Fibroblast of gingiva (primary cell): ENCODE measurements at regions not wholly inside any gene's neighbourhood (a gene's known extent, or its start where the extent isn't known, plus 50 kb on each side); places are given as distances from the start of the nearest gene placed in this dataset.
A peak's percentile ranks its signal among the peaks of the same experiment; 100 is the strongest.

Experiments used
- DNase-seq: peaks from one replicate; pipeline ENCODE4 v3.0.0-alpha.2; 2011; ENCODE audit warnings: low read depth

GRCh38 chr2:12317286-12317685 lies 399.4 kb upstream of the TRIB2 start:
- no peak for DNase-seq

- DNase-seq, result peak; percentile 85
Measured at GRCh38 chr2:12317814-12318426, 398.8 kb upstream of the TRIB2 start.

- no peak for DNase-seq
Measured at GRCh38 chr2:12318427-12319057, 398.2 kb upstream of the TRIB2 start.

GRCh38 chr2:12320027-12320734 lies 396.6 kb upstream of the TRIB2 start:
- peak; percentile 77 for DNase-seq

- DNase-seq, result peak; percentile 91
Measured at GRCh38 chr2:12320991-12321641, 395.6 kb upstream of the TRIB2 start.

- no peak for DNase-seq
Measured at GRCh38 chr2:12321886-12322285, 394.9 kb upstream of the TRIB2 start.

GRCh38 chr2:12325806-12326205 lies 390.9 kb upstream of the TRIB2 start:
- no peak for DNase-seq

- DNase-seq, result no peak
Measured at GRCh38 chr2:12326449-12327190, 390.1 kb upstream of the TRIB2 start.

- DNase-seq, result peak; percentile 24
Measured at GRCh38 chr2:12330916-12331315, 385.8 kb upstream of the TRIB2 start.

- DNase-seq, result no peak
Measured at GRCh38 chr2:12331698-12332097, 385.0 kb upstream of the TRIB2 start.

GRCh38 chr2:12333293-12333692 lies 383.4 kb upstream of the TRIB2 start:
- DNase-seq, result no peak

GRCh38 chr2:12334412-12334966 lies 382.2 kb upstream of the TRIB2 start:
- no peak for DNase-seq

GRCh38 chr2:12335131-12335530 lies 381.6 kb upstream of the TRIB2 start:
- no peak for DNase-seq

- DNase-seq, result no peak
Measured at GRCh38 chr2:12335995-12336394, 380.7 kb upstream of the TRIB2 start.

- DNase-seq, result no peak
Measured at GRCh38 chr2:12338946-12339697, 377.6 kb upstream of the TRIB2 start.

- DNase-seq, result peak; percentile 42
Measured at GRCh38 chr2:12340164-12340563, 376.6 kb upstream of the TRIB2 start.

GRCh38 chr2:12341215-12341614 lies 375.5 kb upstream of the TRIB2 start:
- DNase-seq, result no peak

- DNase-seq, result no peak
Measured at GRCh38 chr2:12341920-12342319, 374.8 kb upstream of the TRIB2 start.

GRCh38 chr2:12343141-12343540 lies 373.6 kb upstream of the TRIB2 start:
- no peak for DNase-seq

GRCh38 chr2:12347066-12347493 lies 369.7 kb upstream of the TRIB2 start:
- no peak for DNase-seq

- no peak for DNase-seq
Measured at GRCh38 chr2:12348216-12348615, 368.5 kb upstream of the TRIB2 start.
